Activated CD8-positive, alpha-beta memory T cell treated with anti-CD3 and anti-CD28 coated beads, Interleukin-2, amount 50 U/mL, for 48 hours (primary cell): ENCODE measurements at regions not wholly inside any gene's neighbourhood (a gene's known extent, or its start where the extent isn't known, plus 50 kb on each side); places are given as distances from the start of the nearest gene placed in this dataset.

ENCODE experiments used
- DNase-seq: peaks from one replicate; pipeline ENCODE4 v3.0.0-alpha.2; 2020

- DNase-seq: no peak
Observed at GRCh38 chr6:147722158-147722557, 213.7 kb downstream of the SAMD5 start.

- no peak for DNase-seq
Observed at GRCh38 chr6:147724454-147724853, 216.0 kb downstream of the SAMD5 start.

GRCh38 chr6:147726342-147726741, 217.9 kb downstream of the SAMD5 start:
- no peak for DNase-seq

- DNase-seq: no peak
Observed at GRCh38 chr6:147728903-147729302, 220.4 kb downstream of the SAMD5 start.

- DNase-seq: no peak
Observed at GRCh38 chr6:147733686-147734085, 225.2 kb downstream of the SAMD5 start.

GRCh38 chr6:147734151-147734550, 225.7 kb downstream of the SAMD5 start:
- no peak for DNase-seq

- DNase-seq: no peak
Observed at GRCh38 chr6:147735924-147736323, 227.4 kb downstream of the SAMD5 start.

- no peak for DNase-seq
Observed at GRCh38 chr6:147737115-147737514, 228.6 kb downstream of the SAMD5 start.

GRCh38 chr6:147738099-147738498, 229.6 kb downstream of the SAMD5 start:
- DNase-seq: no peak

GRCh38 chr6:147738516-147739162, 230.1 kb downstream of the SAMD5 start:
- DNase-seq: no peak

- DNase-seq: no peak
Observed at GRCh38 chr6:147740326-147740725, 231.8 kb downstream of the SAMD5 start.

- no peak for DNase-seq
Observed at GRCh38 chr6:147740916-147741315, 232.4 kb downstream of the SAMD5 start.

GRCh38 chr6:147741389-147741788, 232.9 kb downstream of the SAMD5 start:
- no peak for DNase-seq

GRCh38 chr6:147742440-147742839, 233.9 kb downstream of the SAMD5 start:
- DNase-seq: no peak

GRCh38 chr6:147744012-147744411, 235.5 kb downstream of the SAMD5 start:
- no peak for DNase-seq

- no peak for DNase-seq
Observed at GRCh38 chr6:147749331-147749730, 240.8 kb downstream of the SAMD5 start.

- DNase-seq: no peak
Observed at GRCh38 chr6:147750413-147750812, 241.9 kb downstream of the SAMD5 start.

- DNase-seq: no peak
Observed at GRCh38 chr6:147751232-147751631, 242.7 kb downstream of the SAMD5 start.

- no peak for DNase-seq
Observed at GRCh38 chr6:147752689-147753403, 244.4 kb downstream of the SAMD5 start.

GRCh38 chr6:147755999-147756398, 247.5 kb downstream of the SAMD5 start:
- DNase-seq: no peak

- DNase-seq: no peak
Observed at GRCh38 chr6:147756891-147757290, 248.4 kb downstream of the SAMD5 start.

- DNase-seq: no peak
Observed at GRCh38 chr6:147757291-147757690, 248.8 kb downstream of the SAMD5 start.

- DNase-seq: no peak
Observed at GRCh38 chr6:147758303-147758702, 249.8 kb downstream of the SAMD5 start.

- DNase-seq: no peak
Observed at GRCh38 chr6:147759093-147759492, 250.6 kb downstream of the SAMD5 start.

- no peak for DNase-seq
Observed at GRCh38 chr6:147759536-147759935, 251.0 kb downstream of the SAMD5 start.
